ENCODE measurements at regions not wholly inside any gene's neighbourhood (a gene's known extent, or its start where the extent isn't known, plus 50 kb on each side); places are given as distances from the start of the nearest gene placed in this dataset.
"Not testable (repeated sequence)": the region's sequence is repeated elsewhere in the genome, so short reads cannot be mapped to it uniquely, and the experiment has no call there.

DNA sequence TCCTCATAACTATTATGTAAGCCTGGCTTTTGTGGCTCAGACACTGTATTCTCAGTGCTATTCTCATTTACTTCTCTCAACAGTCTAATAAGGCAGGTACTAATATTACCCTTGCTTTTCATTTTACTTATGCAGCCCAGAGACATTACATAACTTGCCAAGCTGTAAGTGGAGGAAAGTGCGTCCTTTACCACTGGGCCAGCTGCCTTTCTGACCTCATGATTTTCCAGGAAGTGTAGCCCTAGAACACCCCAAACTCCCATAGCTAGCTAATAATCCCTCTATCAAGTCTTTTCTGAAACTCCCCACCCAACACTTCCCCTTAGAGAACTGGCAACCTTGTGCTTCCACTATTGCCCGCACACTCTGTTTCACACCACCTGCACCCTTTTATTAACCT is 192.9 kb upstream of the HMHB1 start:
- no peak for DNase-seq

DNA sequence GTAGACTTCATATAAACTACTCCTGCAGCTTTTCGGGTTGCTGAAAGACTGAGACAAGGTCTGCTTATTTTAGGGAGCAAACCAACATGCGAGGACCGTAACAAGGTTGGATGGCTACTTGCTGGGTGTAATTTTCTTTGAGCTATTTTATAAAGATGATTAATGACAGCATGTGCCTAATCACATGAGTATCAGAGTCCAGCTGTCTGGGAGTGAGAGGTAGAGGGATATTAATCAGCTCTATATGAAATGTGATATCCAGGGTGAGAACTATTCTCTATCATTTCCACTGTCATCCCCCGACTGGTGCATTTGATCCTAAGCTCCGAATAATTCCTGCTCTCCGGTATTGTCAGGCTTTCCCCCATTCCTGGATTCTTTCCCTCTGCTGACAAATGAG is 193.8 kb upstream of the HMHB1 start:
- DNase-seq, result no peak

DNA sequence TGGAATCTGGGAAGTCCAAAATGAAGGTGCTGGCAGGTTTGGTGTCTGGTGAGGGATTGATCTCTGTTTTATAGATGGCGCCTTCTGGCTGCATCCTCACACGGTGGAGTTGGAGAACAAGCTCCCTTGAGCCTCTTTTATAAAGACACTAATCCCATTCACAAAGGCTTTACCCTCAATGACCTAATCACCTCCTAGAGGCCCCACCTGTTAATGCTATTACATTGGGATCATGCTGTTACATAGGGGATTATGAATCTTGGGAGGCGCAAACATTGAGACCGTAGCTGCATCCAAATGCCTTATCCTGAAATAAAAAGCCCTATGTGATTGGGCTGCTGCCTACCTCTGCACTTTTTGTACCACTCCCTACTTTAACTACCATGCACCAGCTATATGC is 197.1 kb upstream of the HMHB1 start:
- DNase-seq, result no peak

DNA sequence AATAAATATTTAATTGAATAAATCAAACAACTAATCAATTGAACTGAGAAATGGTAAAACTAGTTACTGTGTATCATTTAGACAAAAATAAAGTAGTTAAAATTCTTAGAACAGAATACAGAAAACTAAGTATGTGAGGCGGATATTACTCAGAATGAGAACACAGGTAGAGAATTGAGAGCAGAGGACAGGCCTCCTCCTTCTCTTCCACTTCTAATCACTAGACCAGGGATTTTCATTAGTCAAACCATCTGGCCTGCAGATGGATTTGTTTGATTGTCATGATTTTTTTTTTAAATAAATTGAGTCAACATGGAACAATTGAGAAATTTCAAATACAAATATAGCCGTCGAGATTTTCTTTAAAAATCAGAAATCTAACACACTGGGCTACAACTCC is 198.6 kb upstream of the HMHB1 start:
- no peak for DNase-seq

DNA sequence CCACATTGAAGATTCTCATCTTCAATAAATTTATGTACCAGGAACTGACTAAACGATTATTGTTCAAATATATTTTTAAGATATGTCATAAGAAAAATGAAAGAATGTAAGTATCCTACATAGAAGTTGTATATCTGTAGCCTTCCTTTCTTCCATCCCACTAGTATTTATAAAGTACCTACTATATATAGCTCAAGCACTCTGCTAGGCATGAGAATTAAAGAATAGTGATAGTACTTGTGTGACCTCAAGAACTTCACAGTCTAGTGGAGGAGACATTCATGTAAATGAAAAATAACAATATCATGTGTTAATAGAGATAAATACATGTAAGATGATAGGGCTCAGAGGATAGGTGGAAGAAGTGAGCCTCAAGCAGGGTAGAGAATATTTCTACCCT is 201.0 kb upstream of the HMHB1 start:
- DNase-seq, result no peak

DNA sequence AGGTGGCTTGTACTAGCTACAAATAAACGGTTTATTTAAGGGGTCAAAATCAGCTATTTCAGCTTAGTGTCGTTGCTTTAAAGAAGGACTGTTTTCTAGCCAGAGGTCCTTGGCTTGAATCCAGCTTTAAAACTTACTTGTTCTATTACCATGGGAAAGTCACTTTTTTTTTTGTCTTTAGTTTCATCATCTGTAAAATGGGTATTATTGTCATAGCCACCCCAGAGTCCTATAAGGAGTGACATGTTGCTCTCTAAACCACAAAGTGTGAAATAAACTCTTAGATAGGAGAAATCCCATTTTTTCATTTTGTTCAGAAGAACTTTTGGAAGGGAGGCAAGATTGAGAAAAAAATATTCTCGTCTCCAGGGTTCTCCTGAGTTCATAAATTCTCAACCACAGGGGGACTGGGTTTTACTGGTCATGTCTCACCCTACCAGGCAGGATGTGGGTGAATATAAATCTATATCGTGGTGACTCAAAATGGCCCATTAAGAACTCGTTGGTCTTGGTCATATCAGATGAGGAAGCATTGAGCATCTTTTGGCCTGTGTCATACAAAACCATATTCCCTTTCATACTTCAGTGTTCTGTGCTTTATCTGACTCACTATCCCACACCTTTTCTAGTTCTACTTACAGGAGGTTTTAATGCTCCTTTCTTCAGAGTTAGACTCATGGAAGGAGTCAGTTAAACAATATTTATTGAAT is 202.7 kb upstream of the NR3C1 start:
- DNase-seq, result no peak

DNA sequence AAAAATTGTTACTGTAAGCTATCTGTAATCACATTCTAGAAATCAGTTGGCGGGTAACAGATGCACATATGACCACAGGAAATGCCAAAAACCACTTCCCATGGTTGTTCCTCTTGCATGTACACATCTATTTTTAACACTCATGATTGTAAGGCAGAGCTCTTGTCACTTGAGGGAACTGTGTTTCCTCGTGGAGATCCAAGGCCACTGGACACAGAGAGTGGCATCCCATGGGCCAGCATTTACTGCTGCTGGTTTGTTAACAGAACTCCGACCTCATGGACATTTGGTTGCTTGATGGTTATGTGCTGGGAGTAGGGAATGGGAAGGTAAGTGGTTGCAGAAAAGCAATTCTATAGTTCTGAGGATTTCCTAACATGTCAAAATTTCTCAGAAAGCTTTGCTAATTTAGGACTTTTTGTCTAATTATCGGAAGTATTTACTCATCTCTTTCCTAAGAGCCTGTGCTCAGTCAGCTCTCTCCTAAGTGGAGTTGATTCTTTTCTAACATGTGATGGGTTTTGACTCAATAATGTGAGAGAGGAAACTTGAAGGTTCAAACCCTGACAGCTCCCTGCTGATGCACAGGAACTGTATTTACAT is 202.0 kb upstream of the NR3C1 start:
- no peak for DNase-seq

DNA sequence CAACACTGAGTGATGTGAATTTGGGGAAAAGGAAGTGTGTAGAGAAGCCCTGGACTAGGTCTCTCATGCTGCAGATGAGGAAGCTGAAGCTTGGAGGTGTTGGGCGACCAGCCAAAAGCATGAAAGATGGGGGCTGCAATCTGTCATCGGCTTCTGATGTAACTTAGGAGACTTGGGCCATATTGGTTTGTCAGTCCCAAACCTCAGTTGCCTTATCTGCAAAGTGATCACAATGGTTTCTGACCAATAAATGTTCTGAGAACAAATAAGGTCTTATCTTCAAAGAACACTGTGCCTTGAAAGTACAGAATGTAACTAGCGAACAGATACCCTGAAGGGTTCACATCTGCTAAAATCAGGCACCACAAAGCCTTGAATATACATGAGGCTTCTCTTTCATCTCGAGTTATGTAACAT is 198.4 kb upstream of the NR3C1 start:
- DNase-seq, result no peak

DNA sequence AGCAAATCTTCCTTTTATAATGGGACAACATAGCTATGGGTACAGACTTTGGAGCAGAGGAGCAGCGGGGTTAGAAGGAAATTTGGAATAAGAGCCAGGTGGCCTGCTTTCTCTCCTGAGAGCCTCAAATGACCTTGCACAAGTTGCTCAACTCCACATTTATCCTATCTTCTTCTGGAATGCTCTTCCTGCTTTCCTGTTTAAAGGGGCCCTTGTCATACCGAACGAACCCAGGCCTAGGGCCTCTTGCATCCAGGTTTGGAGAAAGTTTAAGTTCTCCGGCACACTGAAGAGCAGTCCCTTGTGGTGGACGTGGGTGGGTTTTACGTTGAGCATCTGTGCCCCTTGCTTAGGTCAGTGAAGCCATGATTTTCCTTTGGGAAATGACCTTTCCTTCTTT is 197.9 kb upstream of the NR3C1 start:
- DNase-seq, result no peak

DNA sequence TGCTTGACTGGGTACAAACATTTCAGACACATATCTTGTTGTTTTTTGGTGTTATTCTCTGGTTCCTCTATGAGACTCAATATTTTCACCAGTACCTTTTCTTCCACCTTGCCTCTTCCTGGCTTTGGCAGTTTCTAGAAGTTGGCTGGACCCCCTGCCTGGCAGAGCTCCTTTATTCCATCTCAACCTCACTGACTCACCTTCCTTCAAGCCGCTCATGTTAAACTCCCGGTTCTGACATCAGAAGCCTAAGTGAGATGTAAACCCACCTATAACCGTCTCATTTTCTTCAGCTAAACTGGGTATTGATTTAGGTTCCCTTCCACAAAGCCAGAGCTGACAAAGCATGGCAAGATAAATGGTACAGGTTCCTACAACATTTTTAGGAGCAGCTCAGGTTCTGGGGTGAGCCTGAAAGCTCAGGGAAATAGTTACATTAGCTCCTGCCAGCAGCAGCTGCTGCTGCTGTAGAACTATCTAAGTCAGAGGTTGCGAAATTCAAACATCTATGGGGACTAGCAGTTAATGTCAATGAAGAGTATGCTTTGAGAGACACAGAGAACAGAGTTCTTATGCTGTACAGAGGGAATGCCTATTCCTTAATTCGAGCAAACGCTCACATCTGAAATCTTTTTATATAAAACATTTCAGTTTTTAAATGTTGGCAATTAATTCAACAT is 197.1 kb upstream of the NR3C1 start:
- no peak for DNase-seq

DNA sequence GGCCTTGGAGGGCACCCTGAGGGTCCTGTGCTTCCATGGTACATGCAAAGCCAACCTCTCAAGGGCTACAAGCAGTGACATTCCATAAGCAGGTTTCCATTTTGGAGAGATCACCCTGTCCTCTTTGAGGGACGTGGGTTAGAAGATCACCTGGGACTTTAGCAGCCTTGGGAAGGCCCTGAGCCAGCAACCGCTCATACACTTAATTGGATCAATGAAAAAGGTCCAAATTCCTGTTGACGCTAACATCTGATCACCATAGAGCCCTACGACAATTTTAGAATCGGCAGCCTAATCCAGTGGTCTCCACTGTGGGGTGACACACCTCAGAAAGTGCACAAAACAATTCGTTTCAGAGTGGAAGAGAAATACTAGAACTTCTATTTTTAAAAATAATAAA is 196.0 kb upstream of the NR3C1 start:
- no peak for DNase-seq

DNA sequence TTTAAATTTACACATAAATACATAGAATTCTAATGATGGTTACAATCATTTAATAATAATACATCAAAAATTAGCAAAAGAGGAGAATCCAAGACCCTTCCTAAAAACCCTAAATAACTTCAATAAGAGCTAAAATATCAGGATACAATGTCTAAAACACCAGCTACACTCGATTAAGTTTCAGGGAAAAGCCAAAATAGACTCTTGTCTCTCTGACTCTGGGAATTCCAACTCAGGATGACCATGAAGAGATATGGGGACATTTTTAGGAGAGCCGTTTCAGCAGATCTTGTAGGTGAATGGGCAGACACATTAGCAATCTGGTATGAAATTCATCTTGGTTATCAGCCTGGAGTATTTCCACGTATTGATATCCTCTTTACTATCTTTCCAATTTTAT is 193.3 kb upstream of the NR3C1 start:
- no peak for DNase-seq

DNA sequence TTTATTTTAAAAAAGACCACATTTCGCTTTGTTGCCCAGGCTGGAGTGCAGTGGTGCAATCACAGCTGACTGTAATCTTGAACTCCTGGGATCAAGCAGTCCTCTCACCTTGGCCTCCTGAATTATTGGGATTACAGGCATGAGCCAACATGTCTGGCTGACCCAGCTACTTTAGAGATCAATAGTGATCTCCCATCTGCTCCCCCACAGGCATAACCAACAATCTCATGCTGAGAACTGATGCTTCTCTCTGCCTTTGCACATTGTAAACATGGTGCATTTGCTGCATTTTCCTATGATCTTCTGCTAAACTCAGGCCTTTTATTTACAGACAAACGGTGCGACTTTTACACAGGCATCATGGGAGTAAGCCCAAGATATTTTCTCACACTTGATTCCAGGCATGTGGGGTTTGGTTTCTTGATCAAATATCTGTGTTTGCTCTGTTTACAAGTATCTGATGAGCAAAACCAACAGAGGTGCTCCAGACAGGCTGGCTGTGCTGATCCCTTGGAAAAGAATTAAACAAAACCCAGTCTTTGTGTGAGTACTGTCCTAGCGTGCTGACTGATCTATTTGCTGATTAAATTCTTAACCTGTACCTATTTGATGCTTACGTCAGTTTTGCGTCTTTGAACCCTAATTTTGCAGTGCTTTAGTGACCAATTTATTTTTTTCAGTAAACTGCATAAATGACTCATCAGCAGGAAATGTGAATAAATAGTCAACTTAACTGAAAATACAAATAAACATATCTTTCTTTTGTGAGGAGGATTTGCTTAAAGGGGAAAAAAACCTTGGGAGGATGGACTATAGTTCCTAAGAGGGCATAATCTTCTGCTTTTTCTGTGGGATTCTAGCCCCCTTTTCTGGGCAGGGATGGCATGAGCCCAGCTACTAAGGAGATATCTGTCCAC is 191.7 kb upstream of the NR3C1 start:
- no peak for DNase-seq

DNA sequence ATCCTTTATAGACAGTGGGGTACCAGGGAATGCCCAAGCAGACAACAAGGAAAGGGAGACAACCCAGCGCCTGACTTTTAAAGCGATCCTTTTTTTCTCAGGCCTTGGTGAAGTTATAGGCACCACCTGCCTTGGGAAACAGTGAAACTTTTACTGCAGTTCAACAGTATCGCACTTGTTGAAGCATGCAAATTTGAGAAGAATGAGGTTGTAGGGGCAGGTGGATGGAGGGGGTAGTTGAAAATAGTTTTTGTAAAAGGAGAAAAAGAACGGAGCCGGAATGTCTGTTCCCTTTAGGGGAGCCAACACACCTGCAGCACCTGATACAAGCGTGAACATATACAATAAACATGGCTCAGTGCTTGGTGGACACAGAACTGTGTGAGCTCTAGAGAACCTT is 190.2 kb upstream of the NR3C1 start:
- no peak for DNase-seq

DNA sequence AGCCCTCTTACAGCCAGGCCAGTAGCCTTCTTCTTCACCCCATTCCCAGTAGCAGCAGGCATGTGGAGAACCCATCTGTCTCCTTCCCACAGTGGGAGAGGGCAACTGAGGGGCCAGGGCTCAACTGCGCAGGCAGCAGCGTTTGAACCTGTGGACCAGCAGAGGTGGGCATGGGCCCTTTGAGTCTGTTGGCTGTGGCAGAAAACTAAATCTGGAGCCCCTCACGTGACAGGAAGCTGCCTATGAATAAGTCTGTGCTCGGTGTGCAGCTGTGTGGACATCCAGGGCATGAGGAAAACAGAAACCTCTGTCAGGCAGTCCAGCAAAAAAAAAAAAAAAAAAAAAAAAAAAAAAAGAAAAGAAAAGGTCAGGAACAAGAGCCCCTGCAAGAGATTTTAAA is 189.2 kb upstream of the NR3C1 start:
- DNase-seq, result no peak

DNA sequence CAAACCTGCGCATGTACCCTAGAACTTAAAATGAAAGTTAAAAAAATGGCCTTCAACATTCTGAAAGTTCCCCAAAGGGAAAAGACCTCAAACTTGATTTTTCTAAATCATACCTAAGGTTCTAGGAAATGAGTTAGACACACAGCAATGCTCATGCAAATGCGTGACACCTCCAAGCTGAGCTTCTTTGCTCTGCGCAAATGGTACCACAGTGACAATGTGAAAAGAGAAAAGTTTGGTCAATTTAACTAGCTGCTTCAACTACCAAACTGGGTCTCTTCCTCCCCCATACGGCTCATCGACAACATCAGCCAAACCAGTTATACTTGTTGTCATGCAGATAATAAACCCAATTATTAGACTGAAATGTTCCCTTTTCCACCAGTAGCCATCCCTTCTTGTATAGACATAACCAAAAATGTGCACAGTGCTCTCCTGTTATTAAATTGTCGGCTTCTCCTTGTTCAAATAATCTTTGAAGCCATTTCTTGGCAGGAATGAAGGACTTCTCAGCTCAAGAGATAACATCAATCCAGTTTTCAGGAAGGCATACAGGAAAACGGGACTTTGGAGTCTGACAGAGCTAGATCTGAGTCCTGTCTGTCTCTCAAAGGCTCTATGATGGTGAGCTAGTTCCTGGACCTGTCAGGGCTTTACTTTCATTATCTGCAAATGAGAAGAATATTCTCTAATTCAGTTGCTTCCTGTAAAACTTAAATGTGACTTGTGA is 185.6 kb upstream of the NR3C1 start:
- no peak for DNase-seq

DNA sequence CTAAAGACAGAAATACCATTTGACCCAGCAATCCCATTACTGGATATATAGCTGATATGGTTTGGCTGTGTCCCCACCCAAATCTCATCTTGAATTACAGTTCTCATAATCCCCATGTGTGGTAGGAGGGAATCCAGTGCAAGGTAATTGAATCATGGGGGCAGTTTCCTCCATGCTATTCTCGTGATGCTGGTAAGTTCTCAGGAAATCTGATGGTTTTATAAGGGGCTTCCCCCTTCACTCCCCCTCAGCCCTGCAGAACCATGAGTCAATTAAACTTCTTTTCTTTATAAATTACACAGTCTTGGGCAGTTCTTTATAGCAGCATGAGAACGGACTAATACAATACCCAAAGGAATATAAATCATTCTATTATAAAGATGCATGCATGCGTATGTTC is 184.6 kb upstream of the NR3C1 start:
- not testable (repeated sequence) for DNase-seq

DNA sequence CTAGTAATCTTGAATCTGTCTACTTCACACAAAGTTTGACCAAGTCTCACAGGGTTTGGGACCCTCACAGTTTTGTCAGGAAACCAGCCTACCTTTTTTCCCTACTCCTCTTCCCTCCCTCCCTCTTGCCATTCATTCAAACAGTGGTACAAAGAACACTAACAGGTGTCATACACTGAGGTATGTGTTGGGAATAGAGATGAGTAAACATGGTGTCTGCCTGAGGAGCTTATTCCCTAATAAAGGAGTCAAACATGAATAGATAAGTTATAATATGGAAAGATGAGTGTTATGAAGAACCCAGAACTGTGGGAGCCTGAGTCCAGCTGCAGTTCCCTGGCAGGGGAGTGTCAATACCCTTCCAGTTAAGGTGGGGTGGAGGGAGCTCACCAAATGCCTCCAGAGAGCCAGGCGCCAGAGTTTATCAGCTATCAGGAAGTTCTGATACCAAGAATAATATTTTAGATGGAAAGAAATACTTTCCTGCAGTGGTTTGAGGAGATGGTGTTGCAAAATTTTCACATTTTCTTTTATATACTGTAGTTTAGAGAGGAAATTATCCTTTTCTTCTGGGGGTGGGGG is 183.4 kb upstream of the NR3C1 start:
- DNase-seq, result no peak

DNA sequence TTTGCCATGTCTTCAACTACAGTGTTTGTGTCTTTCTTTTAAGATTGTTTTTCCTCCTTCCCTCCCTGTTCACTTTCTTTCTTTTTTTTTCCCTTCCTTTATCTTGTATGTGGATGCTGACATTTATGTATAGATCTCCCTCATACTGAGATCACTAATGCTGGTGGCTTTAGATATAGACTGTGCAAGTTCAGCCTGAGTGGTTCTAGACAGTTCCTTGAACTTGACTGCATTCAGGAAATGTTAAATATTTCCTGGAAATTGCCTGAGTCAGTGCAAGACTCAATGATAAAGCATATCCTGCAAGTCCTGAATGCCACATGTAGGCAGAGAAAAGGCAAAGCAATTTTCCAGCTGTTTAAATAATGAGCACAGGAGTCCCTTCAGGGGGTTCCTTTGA is 182.5 kb upstream of the NR3C1 start:
- no peak for DNase-seq

DNA sequence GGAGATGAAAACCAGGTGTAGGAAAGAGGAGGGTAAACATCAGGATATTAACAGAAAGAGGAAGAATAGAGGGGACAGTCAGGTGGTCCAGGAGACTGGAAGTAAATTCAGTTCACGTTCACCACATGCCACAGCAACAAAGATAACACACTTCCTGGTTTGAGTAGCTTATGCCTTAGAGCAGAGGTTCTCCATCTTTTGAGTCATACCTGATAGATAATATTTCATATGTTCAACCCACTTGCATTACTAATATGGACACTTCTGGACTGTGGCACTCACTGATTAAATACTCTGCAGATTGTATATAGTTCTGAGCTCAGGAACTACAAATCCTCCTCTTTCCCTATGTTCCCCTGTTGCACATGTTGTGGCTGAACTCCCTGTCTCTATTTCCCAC is 179.9 kb upstream of the NR3C1 start:
- DNase-seq, result no peak

DNA sequence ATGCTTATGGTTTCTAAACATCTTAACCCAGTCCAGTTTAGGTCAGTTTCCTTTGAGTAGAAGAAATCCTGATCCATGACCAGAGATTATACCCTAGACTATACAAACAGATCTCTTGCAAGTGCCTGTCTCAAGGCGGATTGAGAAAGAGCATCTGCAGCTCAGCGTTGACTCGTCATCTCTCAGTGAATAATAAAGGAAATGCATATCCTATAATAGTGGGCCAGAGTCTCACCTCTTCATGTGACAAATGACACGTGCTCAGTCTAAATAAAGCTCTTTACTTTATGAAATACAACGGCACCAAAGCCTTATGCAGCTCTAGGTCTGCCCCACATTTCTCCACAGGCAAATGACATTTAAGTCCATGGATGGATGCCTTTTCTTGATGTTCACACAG is 179.4 kb upstream of the NR3C1 start:
- no peak for DNase-seq

DNA sequence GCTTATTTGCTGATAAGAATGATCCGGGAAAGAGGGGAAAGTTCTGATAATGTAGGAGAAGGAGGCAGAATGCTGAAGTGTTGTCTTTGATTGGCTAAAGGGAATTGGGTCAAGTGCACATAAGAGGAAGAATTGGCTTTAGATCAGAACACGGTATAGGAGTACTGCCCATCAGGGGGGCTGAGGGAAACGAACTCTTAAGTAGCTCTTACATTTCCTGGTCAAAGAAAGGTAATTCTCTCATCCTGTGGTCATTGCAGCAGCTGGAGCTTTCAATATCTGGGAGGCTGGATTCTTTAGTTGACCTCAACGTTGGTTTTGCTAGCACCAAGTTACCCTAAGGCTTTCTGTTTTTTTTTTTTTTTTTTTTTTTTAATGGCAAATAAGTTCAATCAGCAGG is 178.7 kb upstream of the NR3C1 start:
- DNase-seq, result no peak

Data from NCI-H187 treated with DMSO at 0.1 percent for 48 hours (cell line).